Endodermal cell (in vitro differentiated cells): ENCODE measurements at regions not wholly inside any gene's neighbourhood (a gene's known extent, or its start where the extent isn't known, plus 50 kb on each side); places are given as distances from the start of the nearest gene placed in this dataset.
A peak's percentile ranks its signal among the peaks of the same experiment; 100 is the strongest.
"Not testable (repeated sequence)": the region's sequence is repeated elsewhere in the genome, so short reads cannot be mapped to it uniquely, and the experiment has no call there.

Experiments used
- DNase-seq: peaks from one replicate; pipeline ENCODE4 v3.0.0-alpha.2; 2017
- H3K27ac ChIP-seq: 2 replicates; pipeline ENCODE4 v1.5.1; 2013; ENCODE audit warnings: mild to moderate bottlenecking, low read depth, low read length, moderate library complexity
- H3K27me3 ChIP-seq: 2 replicates; pipeline ENCODE4 v1.6.1; 2013; ENCODE audit warnings: mild to moderate bottlenecking, low read length, moderate library complexity; ENCODE audit not compliant: insufficient read depth, control insufficient read depth, poor library complexity, severe bottlenecking
- H3K36me3 ChIP-seq: 2 replicates; pipeline ENCODE4 v1.7.0; 2013; ENCODE audit warnings: mild to moderate bottlenecking, low read length, moderate library complexity; ENCODE audit not compliant: control insufficient read depth, insufficient read depth
- H3K4me1 ChIP-seq: one replicate; pipeline ENCODE4 v1.7.0; 2013; ENCODE audit warnings: low read length; ENCODE audit not compliant: control insufficient read depth, insufficient read depth
- H3K4me3 ChIP-seq: 2 replicates; pipeline ENCODE4 v1.5.1; 2013; ENCODE audit warnings: mild to moderate bottlenecking, low read length, moderate library complexity
- H3K9ac ChIP-seq: 2 replicates; pipeline ENCODE4 v1.6.1; 2013; ENCODE audit warnings: mild to moderate bottlenecking, low read length, moderate library complexity; ENCODE audit not compliant: poor library complexity, severe bottlenecking; ENCODE audit errors: extremely low read depth
- H3K9me3 ChIP-seq: 2 replicates; pipeline ENCODE4 v1.6.1; 2013; ENCODE audit warnings: mild to moderate bottlenecking, low read length, moderate library complexity; ENCODE audit not compliant: control insufficient read depth
- H3K27ac Mint-ChIP-seq: 2 replicates; pipeline ENCODE4 v1.8.0; 2020; ENCODE audit warnings: mixed read lengths
- H3K27me3 Mint-ChIP-seq: 2 replicates; pipeline ENCODE4 v1.8.0; 2021; ENCODE audit warnings: mild to moderate bottlenecking, mixed read lengths; ENCODE audit not compliant: insufficient read depth
- H3K36me3 Mint-ChIP-seq: 2 replicates; pipeline ENCODE4 v1.8.0; 2020; ENCODE audit warnings: low read depth, mixed read lengths
- H3K4me1 Mint-ChIP-seq: 2 replicates; pipeline ENCODE4 v1.8.0; 2020; ENCODE audit warnings: mixed read lengths
- H3K4me3 Mint-ChIP-seq: 2 replicates; pipeline ENCODE4 v1.8.0; 2020; ENCODE audit warnings: mild to moderate bottlenecking, moderate library complexity, mixed read lengths
- H3K9me3 Mint-ChIP-seq: 2 replicates; pipeline ENCODE4 v1.8.0; 2020; ENCODE audit warnings: mild to moderate bottlenecking, mixed read lengths
- CTCF ChIP-seq: fragments of 200-600 bp; sonication (generic); conservative IDR thresholded peaks from 2 replicates; pipeline ENCODE4 v1.5.0; 2021; ENCODE audit warnings: antibody characterized with exemption, mild to moderate bottlenecking
- WGBS, 2 experiments: methylation state at CpG; one replicate each; pipeline versions ENCODE4 v1.1.5 to v1.1.7; 2013; ENCODE audit warnings: missing lambda C conversion rate in 2 of 2, mixed read lengths in 1 of 2; ENCODE audit not compliant: insufficient coverage in 1 of 2, insufficient read length in 1 of 2; 5-methylcytosine and 5-hydroxymethylcytosine counted together

DNA sequence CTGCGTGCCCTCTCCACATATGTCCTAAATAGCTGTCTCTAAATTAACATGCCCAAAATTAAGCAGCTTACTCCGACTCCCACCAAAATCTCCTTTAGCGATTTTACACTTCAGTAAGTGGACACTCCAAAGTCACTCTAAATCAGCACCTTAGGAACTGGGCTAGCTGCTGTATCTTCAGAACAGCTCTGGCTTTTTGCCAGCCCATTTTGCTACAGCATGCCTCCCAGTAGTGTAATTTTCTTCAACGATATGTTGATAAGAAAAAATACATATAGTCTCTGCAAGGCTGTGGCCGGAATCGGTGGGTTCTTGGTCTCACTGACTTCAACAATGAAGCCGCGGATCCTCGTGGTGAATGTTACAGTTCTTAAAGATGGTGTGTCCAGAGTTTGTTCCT is 291.8 kb upstream of the RGPD4 start:
- Histone ChIP-seq H3K27me3 (no peaks in the 10 kb centered on the region), H3K4me1 (no peaks in the 10 kb centered on the region), H3K9me3 (no peaks in the 10 kb centered on the region), H3K27ac (no peak overlapping the region), H3K9ac (no peak overlapping the region), H3K4me3 (no peak overlapping the region), H3K36me3 (no peaks in the 10 kb centered on the region)
- H3K4me1 Mint-ChIP-seq, result no peaks in the 10 kb centered on the region
- peaks cover 5% of the 10 kb centered on the region for H3K9me3 Mint-ChIP-seq
- 96% methylated on average over 6 to 9 of the region's 9 CpGs for WGBS, 2 experiments
- H3K27ac Mint-ChIP-seq, result no peak overlapping the region
- H3K4me3 Mint-ChIP-seq, result no peak overlapping the region
- H3K36me3 Mint-ChIP-seq, result no peaks in the 10 kb centered on the region
- TF ChIP-seq CTCF, result no peak
- no peak for DNase-seq
- H3K27me3 Mint-ChIP-seq, result no peaks in the 10 kb centered on the region

DNA sequence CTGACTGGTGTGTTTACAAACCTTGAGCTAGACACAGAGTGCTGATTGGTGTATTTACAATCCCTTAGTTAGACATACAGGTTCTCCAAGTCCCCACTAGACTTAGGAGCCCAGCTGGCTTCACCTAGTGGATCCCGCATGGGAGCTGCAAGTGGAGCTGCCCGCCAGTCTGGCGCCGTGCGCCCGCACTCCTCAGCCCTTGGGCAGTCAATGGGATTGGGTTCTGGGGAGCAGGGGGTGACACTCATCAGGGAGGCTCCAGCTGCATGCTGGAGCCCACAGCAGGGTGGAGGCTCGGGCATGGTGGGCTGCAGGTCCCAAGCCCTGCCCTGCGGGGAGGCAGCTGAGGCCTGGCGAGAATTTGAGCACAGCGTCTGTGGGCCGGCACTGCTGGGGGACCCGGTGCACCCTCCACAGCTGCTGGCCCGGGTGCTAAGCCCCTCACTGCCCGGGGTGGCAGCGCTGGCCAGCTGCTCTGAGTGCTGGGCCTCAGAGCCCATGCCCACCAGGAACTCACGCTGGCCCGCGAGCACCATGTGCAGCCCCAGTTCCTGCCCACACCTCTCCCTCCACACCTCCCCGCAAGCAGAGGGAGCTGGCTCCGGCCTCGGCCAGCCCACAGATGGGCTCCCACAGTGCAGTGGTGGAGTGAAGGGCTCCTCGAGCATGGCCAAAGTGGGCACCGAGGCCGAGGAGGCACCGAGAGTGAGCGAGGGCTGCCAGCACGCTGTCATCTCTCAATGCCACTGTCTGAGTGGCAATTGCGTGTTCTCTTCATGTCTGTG is 290.6 kb upstream of the RGPD4 start:
- H3K4me1 ChIP-seq, H3K9me3 ChIP-seq, H3K27ac Mint-ChIP-seq, H3K9me3 Mint-ChIP-seq, DNase-seq, H3K27me3 ChIP-seq, H3K27ac ChIP-seq, H3K4me3 Mint-ChIP-seq, H3K36me3 Mint-ChIP-seq, H3K36me3 ChIP-seq, H3K27me3 Mint-ChIP-seq, H3K4me1 Mint-ChIP-seq, H3K4me3 ChIP-seq, H3K9ac ChIP-seq: not testable (repeated sequence)
- WGBS, 2 experiments, result 94 to 98% methylated on average over 9 to 28 of the region's 28 CpGs

GRCh38 chr2:107542314-107542740 is 284.4 kb upstream of the RGPD4 start:
- no peaks in the 10 kb centered on the region for H3K4me1 Mint-ChIP-seq
- no peak for TF ChIP-seq CTCF
- no peak overlapping the region for H3K27ac Mint-ChIP-seq
- Histone ChIP-seq H3K4me3 (no peak overlapping the region), H3K9me3 (no peaks in the 10 kb centered on the region), H3K27ac (peak overlapping the region; percentile 88), H3K36me3 (no peaks in the 10 kb centered on the region), H3K9ac (no peak overlapping the region), H3K4me1 (no peaks in the 10 kb centered on the region), H3K27me3 (no peaks in the 10 kb centered on the region)
- no peaks in the 10 kb centered on the region for H3K9me3 Mint-ChIP-seq
- DNase-seq, result peak; percentile 50
- H3K4me3 Mint-ChIP-seq, result no peak overlapping the region
- no peaks in the 10 kb centered on the region for H3K27me3 Mint-ChIP-seq
- no peaks in the 10 kb centered on the region for H3K36me3 Mint-ChIP-seq
- WGBS, 2 experiments, result 68 to 86% methylated on average over 5 of the region's 5 CpGs

DNA sequence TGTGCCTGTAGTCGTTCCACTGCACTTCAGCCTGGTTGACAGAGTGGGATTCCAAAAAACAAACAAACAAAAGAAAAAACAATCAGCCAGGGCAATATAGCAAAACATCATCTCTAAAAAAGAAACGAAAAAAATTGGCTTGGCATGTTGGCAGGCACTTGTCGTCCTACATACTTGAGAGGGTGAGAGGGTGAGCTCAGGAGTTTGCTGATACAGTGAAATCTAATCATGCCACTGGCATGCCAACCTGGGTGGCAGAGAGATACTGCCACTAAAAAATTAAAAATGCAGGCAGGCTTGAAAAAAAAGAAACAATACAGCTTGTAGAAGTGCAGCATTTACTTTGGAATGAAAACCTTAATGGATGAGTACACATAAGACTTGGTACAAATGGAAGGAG is 282.9 kb upstream of the RGPD4 start:
- no peak overlapping the region for H3K27ac ChIP-seq
- H3K9ac ChIP-seq, result no peak overlapping the region
- DNase-seq, result no peak
- TF ChIP-seq CTCF, result no peak
- H3K4me3 Mint-ChIP-seq, result no peak overlapping the region
- H3K36me3 Mint-ChIP-seq, result no peaks in the 10 kb centered on the region
- H3K36me3 ChIP-seq, result no peaks in the 10 kb centered on the region
- H3K27me3 Mint-ChIP-seq, result no peaks in the 10 kb centered on the region
- H3K4me1 Mint-ChIP-seq, result no peaks in the 10 kb centered on the region
- no peaks in the 10 kb centered on the region for H3K4me1 ChIP-seq
- WGBS, 2 experiments, result 80 to 84% methylated on average over 1 to 3 of the region's 3 CpGs
- no peaks in the 10 kb centered on the region for H3K27me3 ChIP-seq
- no peak overlapping the region for H3K4me3 ChIP-seq
- H3K9me3 ChIP-seq, result no peaks in the 10 kb centered on the region
- no peak overlapping the region for H3K27ac Mint-ChIP-seq
- H3K9me3 Mint-ChIP-seq, result no peaks in the 10 kb centered on the region
